IMR-90 (cell line): ENCODE measurements at regions not wholly inside any gene's neighbourhood (a gene's known extent, or its start where the extent isn't known, plus 50 kb on each side); places are given as distances from the start of the nearest gene placed in this dataset.

Experiments
- ATAC-seq: fragments of 200-7000 bp; cut with Tn5 transposase; 2 replicates; pipeline ENCODE4 v1.9.1; 2020; ENCODE audit warnings: low read depth, mild to moderate bottlenecking, moderate library complexity
- BruUV-seq: library from RNA; stranded (reverse); fragments of 400-500 nt; replicated peaks from 2 replicates; lab custom pipeline; 2021; lab: Mats Ljungman, UMichigan
- CTCF ChIA-PET: fragments of 300-600 bp; formaldehyde crosslinking; extraction: SDS; loops from one replicate; lab custom pipeline; 2021; ENCODE audit warnings: antibody characterized with exemption; lab: Yijun Ruan, JAX
- POLR2A ChIA-PET: fragments of 300-600 bp; sonication (Branson Sonifier 250); formaldehyde crosslinking; loops from one replicate; lab custom pipeline; 2022; ENCODE audit warnings: antibody characterized with exemption; ENCODE audit not compliant: unreplicated experiment; lab: Charles Lee
- DNase-seq: peaks from one replicate; pipeline ENCODE4 v3.0.0; 2013
- H2AFZ ChIP-seq: replicated peaks from 2 replicates; pipeline ENCODE3; 2013; ENCODE audit warnings: low read length, mild to moderate bottlenecking; ENCODE audit not compliant: poor library complexity
- H2AK5ac ChIP-seq: 2 replicates; pipeline ENCODE4 v1.6.1; 2013; ENCODE audit warnings: low read depth, low read length, inconsistent platforms
- H2AK9ac ChIP-seq: replicated peaks from 2 replicates; pipeline ENCODE3; 2013; ENCODE audit warnings: mild to moderate bottlenecking, low read depth, low read length, moderate library complexity; ENCODE audit not compliant: poor library complexity
- H2BK120ac ChIP-seq: 2 replicates; pipeline ENCODE4 v1.6.1; 2013; ENCODE audit warnings: low read depth, low read length, inconsistent platforms
- H2BK15ac ChIP-seq: 3 replicates; pipeline ENCODE4 v1.6.1; 2013; ENCODE audit warnings: low read depth, low read length, inconsistent platforms
- H2BK20ac ChIP-seq: 2 replicates; pipeline ENCODE4 v1.6.1; 2013; ENCODE audit warnings: low read depth, mild to moderate bottlenecking, inconsistent platforms, low read length, moderate library complexity
- H2BK5ac ChIP-seq: 2 replicates; pipeline ENCODE4 v1.6.1; 2013; ENCODE audit warnings: mild to moderate bottlenecking, low read depth, low read length, inconsistent platforms; ENCODE audit not compliant: poor library complexity, severe bottlenecking
- H3K14ac ChIP-seq: replicated peaks from 2 replicates; pipeline ENCODE4 v1.6.1; 2013; ENCODE audit warnings: low read depth, low read length, inconsistent platforms
- H3K18ac ChIP-seq: 2 replicates; pipeline ENCODE4 v1.6.1; 2013; ENCODE audit warnings: low read depth, low read length, control low read depth
- H3K23ac ChIP-seq: 2 replicates; pipeline ENCODE4 v1.6.1; 2013; ENCODE audit warnings: low read depth, low read length, inconsistent platforms
- H3K27ac ChIP-seq: 2 replicates; pipeline ENCODE4 v1.5.1; 2013; ENCODE audit warnings: mild to moderate bottlenecking, control low read depth, low read length; ENCODE audit not compliant: insufficient read depth
- H3K27me3 ChIP-seq: 2 replicates; pipeline ENCODE4 v1.6.1; 2013; ENCODE audit warnings: low read length; ENCODE audit not compliant: control insufficient read depth, insufficient read depth
- H3K36me3 ChIP-seq: 2 replicates; pipeline ENCODE4 v1.6.1; 2013; ENCODE audit warnings: low read length, mixed read lengths; ENCODE audit not compliant: control insufficient read depth, insufficient read depth
- H3K4ac ChIP-seq: 2 replicates; pipeline ENCODE4 v1.6.1; 2013; ENCODE audit warnings: low read depth, low read length, inconsistent platforms
- H3K4me1 ChIP-seq: 2 replicates; pipeline ENCODE4 v1.6.1; 2013; ENCODE audit warnings: low read length, mixed read lengths; ENCODE audit not compliant: control insufficient read depth, insufficient read depth
- H3K4me2 ChIP-seq: 2 replicates; pipeline ENCODE4 v1.6.1; 2013; ENCODE audit warnings: low read depth, mild to moderate bottlenecking, control low read depth, low read length, moderate library complexity
- H3K4me3 ChIP-seq: 2 replicates; pipeline ENCODE4 v1.5.1; 2013; ENCODE audit warnings: low read depth, mild to moderate bottlenecking, control low read depth, low read length, moderate library complexity; ENCODE audit not compliant: insufficient read depth
- H3K56ac ChIP-seq: 2 replicates; pipeline ENCODE4 v1.6.1; 2013; ENCODE audit warnings: low read length, inconsistent platforms; ENCODE audit not compliant: insufficient read depth; ENCODE audit errors: extremely low read depth
- H3K79me1 ChIP-seq, 2 experiments: 2 replicates each; pipeline ENCODE4 v1.6.1; 2013; ENCODE audit warnings: low read length in 2 of 2, inconsistent platforms in 1 of 2, low read depth in 1 of 2
- H3K9ac ChIP-seq: 2 replicates; pipeline ENCODE4 v1.6.1; 2013; ENCODE audit warnings: low read depth, low read length, control low read depth
- H3K9me1 ChIP-seq: 2 replicates; pipeline ENCODE4 v1.6.1; 2013; ENCODE audit warnings: low read length, inconsistent platforms; ENCODE audit not compliant: insufficient read depth
- H3K9me3 ChIP-seq: 2 replicates; pipeline ENCODE4 v1.6.1; 2013; ENCODE audit warnings: low read length; ENCODE audit not compliant: control insufficient read depth, insufficient read depth
- H4K20me1 ChIP-seq: 2 replicates; pipeline ENCODE4 v1.6.1; 2013; ENCODE audit warnings: low read length, inconsistent platforms; ENCODE audit not compliant: insufficient read depth
- H4K5ac ChIP-seq: 2 replicates; pipeline ENCODE4 v1.6.1; 2013; ENCODE audit warnings: mild to moderate bottlenecking, low read depth, low read length, control low read depth
- H4K8ac ChIP-seq, 2 experiments: 2 replicates each; pipeline ENCODE4 v1.6.1; 2013; ENCODE audit warnings: low read depth in 2 of 2, low read length in 2 of 2, control low read depth in 1 of 2, inconsistent platforms in 1 of 2
- H4K91ac ChIP-seq: 2 replicates; pipeline ENCODE4 v1.6.1; 2013; ENCODE audit warnings: low read depth, low read length, inconsistent platforms; ENCODE audit not compliant: insufficient read depth
- CHD1 ChIP-seq: IDR thresholded peaks from 2 replicates; pipeline ENCODE4 v1.6.1; 2012; ENCODE audit warnings: low read depth, low read length, improper control_type of control experiment
- FOS ChIP-seq: fragments of 150-350 bp; IDR thresholded peaks from 2 replicates; pipeline ENCODE4 v1.6.1; 2016; ENCODE audit warnings: low read depth, low read length
- POLR2A ChIP-seq: IDR thresholded peaks from 2 replicates; pipeline ENCODE4 v1.6.1; 2012; ENCODE audit warnings: mild to moderate bottlenecking, low read depth, low read length
- RCOR1 ChIP-seq: IDR thresholded peaks from 2 replicates; pipeline ENCODE4 v1.6.1; 2012; ENCODE audit warnings: mild to moderate bottlenecking, low read length, improper control_type of control experiment; ENCODE audit not compliant: insufficient replicate concordance
- RFX5 ChIP-seq: IDR thresholded peaks from 2 replicates; pipeline ENCODE4 v1.8.0; 2012; ENCODE audit warnings: low read depth, mild to moderate bottlenecking, low read length, moderate library complexity
- SMC3 ChIP-seq: fragments of 150-350 bp; IDR thresholded peaks from 2 replicates; pipeline ENCODE4 v1.6.1; 2016; ENCODE audit warnings: low read depth, mild to moderate bottlenecking, antibody characterized with exemption, low read length, moderate library complexity
- WGBS, 2 experiments: methylation state at CpG; one replicate each; pipeline versions ENCODE4 v1.1.5 to v1.1.7; 2013; ENCODE audit warnings: missing lambda C conversion rate in 2 of 2; ENCODE audit not compliant: insufficient read length in 1 of 2; ENCODE audit errors: extremely low coverage in 2 of 2; 5-methylcytosine and 5-hydroxymethylcytosine counted together
- dilution Hi-C: fragments of 300-500 bp; cut with HindIII; formaldehyde crosslinking; loops from one replicate; pipeline ENCODE4 v1.14.3; 2018; ENCODE audit warnings: low sequenced_read_pairs; ENCODE audit not compliant: unreplicated experiment
- in situ Hi-C: fragments of 300-500 bp; cut with MboI; formaldehyde crosslinking; loops from 3 replicates; pipeline ENCODE4 v1.14.3; 2019; ENCODE audit warnings: low sequenced_read_pairs, inconsistent platforms, mixed read lengths
- intact Hi-C: fragments of 100-400 bp; cut with micrococcal nuclease; formaldehyde crosslinking; loops from 2 replicates; pipeline ENCODE4 v1.10.0; 2022

GRCh38 chr9:100856238-100856637, 172.3 kb upstream of the PLPPR1 start:
- dilution Hi-C loops: no loop called here
- Histone ChIP-seq H3K36me3 (no peaks in the 10 kb centered on the region), H3K79me1 (no peaks in the 10 kb centered on the region), H2AK5ac (no peak overlapping the region), H3K4me3 (no peak overlapping the region), H2BK120ac (no peak overlapping the region), H4K91ac (no peak overlapping the region), H3K4me1 (no peaks in the 10 kb centered on the region), H3K23ac (no peak overlapping the region), H4K20me1 (no peaks in the 10 kb centered on the region), H2BK20ac (no peak overlapping the region), H3K9ac (no peak overlapping the region), H4K8ac (no peak overlapping the region), H2BK5ac (no peak overlapping the region), H3K18ac (no peak overlapping the region), H2BK15ac (no peak overlapping the region), H2AFZ (no peak overlapping the region), H3K9me1 (no peaks in the 10 kb centered on the region), H3K4ac (no peak overlapping the region), H3K14ac (no peak overlapping the region), H2AK9ac (no peak overlapping the region), H3K4me2 (no peak overlapping the region), H3K9me3 (peaks cover 4% of the 10 kb centered on the region), H3K27me3 (no peaks in the 10 kb centered on the region), H4K5ac (no peak overlapping the region), H3K56ac (no peak overlapping the region), H3K27ac (no peak overlapping the region)
- ChIA-PET POLR2A (no interaction called here), CTCF (no interaction called here)
- intact Hi-C loops: no loop called here
- WGBS, 2 experiments: 0% methylated on average over 1 of the region's 3 CpGs; no CpG with 5 or more reads in 1 of the 2 experiments
- TF ChIP-seq FOS (no peak), SMC3 (no peak), CHD1 (no peak), RFX5 (no peak), POLR2A (no peak), RCOR1 (no peak)
- ATAC-seq (no peak), DNase-seq (no peak)
- BruUV-seq: no TSS peak
- in situ Hi-C loops: no loop called here
